GM18868 (cell line): ENCODE measurements at regions not wholly inside any gene's neighbourhood (a gene's known extent, or its start where the extent isn't known, plus 50 kb on each side); places are given as distances from the start of the nearest gene placed in this dataset.
"Not testable (repeated sequence)": the region's sequence is repeated elsewhere in the genome, so short reads cannot be mapped to it uniquely, and the experiment has no call there.

Experiments used
- ATAC-seq: cut with Tn5 transposase; IDR thresholded peaks from one replicate; pipeline ENCODE4 v1.9.1; 2021; ENCODE audit warnings: mild to moderate bottlenecking, moderate library complexity; ENCODE audit not compliant: unreplicated experiment

GRCh38 chr7:130789436-130789835 lies 55.4 kb upstream of the KLF14 start:
- ATAC-seq: no peak

DNA sequence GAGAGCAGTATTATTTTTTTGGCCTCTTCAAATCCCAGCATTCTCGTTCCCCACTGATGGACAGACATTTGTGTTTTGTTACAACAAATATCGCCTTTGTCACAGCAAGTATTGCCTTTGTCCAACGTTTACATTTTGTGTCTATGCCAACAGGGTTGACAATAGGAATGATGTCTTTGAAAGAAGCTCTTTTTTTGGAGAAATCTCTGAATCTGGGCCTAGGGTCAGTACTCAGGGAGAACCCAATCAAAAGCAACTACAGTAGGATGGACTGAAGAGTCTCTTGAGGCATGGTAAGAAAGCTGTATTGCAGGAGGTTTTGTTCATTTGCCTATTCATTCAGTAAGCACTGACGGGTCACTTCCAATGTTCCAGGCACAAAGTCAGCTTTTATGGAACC lies 57.7 kb upstream of the KLF14 start:
- ATAC-seq: no peak

GRCh38 chr7:130793855-130794618 lies 60.0 kb upstream of the KLF14 start:
- no peak for ATAC-seq

DNA sequence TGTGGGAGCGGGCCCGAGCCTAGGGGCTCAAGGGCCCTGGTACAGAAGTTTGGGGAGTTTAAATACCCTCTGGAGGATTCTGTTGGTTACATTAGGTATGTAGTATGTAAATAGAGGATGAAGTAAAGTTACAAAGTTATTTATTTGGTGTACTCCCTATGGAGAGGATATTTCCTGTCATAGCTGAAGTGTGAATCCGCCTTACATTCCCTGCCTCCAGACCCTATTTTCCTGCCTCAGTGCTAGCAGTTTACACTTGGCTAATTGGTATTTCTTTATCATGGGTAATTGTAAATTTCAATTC lies 60.6 kb upstream of the KLF14 start:
- ATAC-seq: no peak

DNA sequence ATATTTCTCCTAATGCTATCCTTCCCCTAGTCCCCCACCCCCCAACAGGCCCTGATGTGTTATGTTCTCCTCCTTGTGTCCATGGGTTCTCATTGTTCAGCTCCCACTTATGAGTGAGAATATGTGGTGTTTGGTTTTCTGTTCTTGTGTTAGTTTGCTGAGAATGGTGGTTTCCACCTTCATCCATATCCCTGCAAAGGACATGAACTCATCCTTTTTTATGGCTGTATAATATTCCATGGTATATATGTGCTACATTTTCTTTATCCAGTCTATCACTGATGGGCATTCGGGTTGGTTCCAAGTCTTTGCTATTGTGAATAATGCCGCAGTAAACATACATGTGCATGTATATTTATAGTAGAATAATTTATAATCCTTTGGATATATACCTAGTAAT lies 62.4 kb upstream of the KLF14 start:
- not testable (repeated sequence) for ATAC-seq

DNA sequence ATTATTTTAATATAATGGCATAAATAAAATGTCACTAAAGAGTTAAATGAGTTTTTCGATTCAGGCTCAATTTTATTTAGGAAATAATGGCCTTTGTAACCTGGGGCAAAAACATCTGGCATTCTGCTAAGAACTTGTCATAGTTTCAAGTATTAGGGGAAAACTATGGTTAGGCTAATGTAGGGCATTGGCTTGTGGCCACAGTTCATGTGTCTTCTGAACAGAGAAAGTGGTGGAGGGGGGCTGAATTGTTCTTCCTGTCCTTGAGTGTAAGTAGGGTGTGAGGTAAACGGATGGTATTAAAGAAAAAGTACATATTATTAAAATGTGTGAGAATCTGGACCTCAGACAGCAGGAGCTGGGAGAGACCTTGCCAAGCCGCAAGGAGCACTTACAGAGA lies 69.1 kb upstream of the KLF14 start:
- ATAC-seq: no peak

GRCh38 chr7:130804220-130804619 lies 70.2 kb upstream of the KLF14 start:
- ATAC-seq: no peak

DNA sequence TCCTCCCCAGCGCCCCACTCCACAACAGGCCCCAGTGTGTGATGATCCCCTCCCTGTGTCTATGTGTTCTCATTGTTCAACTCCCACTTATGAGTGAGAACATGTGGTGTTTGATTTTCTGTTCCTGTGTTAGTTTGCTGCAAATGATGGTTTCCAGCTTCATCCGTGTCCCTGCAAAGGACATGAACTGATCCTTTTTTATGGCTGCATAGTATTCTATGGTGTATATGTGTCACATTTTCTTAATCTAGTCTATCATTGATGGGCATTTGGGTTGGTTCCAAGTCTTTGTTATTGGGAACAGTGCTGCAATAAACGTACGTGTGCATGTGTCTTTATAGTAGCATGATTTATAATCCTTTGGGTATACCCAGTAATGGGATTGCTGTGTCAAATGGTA lies 78.8 kb upstream of the KLF14 start:
- not testable (repeated sequence) for ATAC-seq

- no peak for ATAC-seq
Measured at GRCh38 chr7:130814778-130815335, 80.8 kb upstream of the KLF14 start.

- ATAC-seq: no peak
Measured at GRCh38 chr7:130818056-130818455, 84.0 kb upstream of the KLF14 start.

- no peak for ATAC-seq
Measured at GRCh38 chr7:130821864-130822263, 87.9 kb upstream of the KLF14 start.

DNA sequence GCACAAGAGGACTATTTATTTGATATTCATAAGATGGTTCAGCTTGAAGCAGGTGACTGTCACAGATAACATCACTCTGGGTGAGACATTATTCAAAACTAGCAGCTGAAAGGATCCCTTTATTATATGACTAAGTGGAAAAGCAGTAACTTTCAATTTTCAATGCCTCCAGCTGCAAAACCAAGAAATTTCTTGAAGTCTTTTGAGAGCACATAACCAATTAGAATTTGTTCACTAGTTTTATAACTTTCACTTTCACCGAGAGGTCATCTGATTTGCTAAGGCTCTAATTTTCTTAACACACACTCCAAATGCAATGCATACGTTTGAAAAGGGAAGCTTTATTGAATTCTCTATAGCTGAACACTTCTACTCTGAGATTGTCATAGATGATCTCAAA lies 88.6 kb upstream of the KLF14 start:
- ATAC-seq: no peak

- no peak for ATAC-seq
Measured at GRCh38 chr7:130823060-130823459, 89.1 kb upstream of the KLF14 start.

- ATAC-seq: no peak
Measured at GRCh38 chr7:130825819-130826218, 91.8 kb upstream of the KLF14 start.

- no peak for ATAC-seq
Measured at GRCh38 chr7:130829415-130829814, 95.4 kb upstream of the KLF14 start.

GRCh38 chr7:130831322-130831721 lies 97.3 kb upstream of the KLF14 start:
- ATAC-seq: no peak

DNA sequence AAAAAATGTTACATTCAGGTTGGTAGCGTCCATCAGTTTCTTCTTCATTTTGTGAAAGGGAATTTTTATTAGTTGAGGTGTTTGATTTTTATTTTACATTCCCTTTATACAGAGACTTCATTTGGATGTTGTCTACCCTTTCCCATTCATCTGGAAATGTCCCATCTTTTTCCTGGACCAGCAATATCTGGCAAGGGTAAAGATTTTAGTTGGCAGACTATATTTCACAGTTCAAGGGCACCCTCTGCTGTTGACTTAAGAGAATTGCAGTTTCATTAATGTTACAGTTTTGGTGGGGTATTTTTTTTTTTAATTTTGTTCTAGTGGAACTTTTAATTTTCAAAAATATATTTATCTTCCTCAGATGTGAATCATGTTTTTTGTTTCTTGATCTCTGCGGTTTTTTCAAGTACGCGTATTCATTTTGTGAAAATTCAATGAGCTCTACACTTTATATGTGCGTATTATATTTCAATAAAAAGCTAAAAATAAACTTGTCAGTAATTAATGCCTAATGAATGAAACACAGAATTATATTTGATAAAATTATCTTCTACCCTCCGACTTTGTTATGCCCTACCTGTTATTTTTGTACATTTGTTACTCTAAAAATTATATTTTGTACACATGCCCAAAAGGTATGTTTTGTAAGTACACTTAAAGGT lies 97.9 kb upstream of the KLF14 start:
- no peak for ATAC-seq

DNA sequence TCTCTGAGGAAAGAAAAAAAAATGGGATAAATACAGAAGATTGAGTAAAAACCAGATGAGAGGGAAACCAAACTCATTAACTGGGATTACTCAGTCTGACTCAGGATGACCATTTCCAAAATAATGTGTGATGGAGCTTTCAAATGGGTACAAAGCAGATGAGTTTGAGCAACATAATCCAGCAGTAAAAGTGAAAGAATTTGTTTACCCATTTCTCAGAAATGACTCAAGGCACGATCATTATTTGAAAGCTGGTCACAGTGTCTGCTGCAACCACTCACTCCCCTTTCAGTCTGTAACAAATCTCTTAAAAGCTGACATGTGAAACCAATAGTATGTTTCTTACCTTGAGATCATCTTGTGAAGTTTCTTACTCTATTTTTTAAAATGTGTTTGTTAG lies 104.7 kb upstream of the KLF14 start:
- ATAC-seq: no peak

GRCh38 chr7:130840599-130840998 lies 106.6 kb upstream of the KLF14 start:
- no peak for ATAC-seq

GRCh38 chr7:130841416-130841815 lies 107.4 kb upstream of the KLF14 start:
- ATAC-seq: no peak

DNA sequence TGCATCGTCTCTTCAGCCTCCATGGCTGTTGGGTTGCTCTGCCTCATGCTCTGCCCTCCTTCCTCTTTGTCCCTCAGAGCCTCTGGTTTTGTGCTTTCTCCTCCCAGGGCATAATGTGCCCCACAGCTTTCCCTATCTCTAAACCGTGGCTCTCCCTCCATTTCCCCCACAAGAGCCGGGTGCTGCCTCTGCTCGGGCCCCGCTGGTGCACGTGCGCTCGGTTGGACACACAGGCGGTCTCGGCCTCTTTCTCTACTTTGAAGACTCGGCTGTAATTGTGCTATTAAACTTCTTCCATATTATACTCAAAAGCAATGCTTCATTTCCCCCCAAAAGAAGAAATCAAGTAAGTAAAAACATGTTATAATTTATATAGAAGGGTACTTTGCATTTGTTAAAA lies 109.7 kb upstream of the KLF14 start:
- ATAC-seq: no peak

GRCh38 chr7:130844811-130845580 lies 111.0 kb upstream of the KLF14 start:
- no peak for ATAC-seq
